Osteocyte (in vitro differentiated cells): ENCODE measurements at regions not wholly inside any gene's neighbourhood (a gene's known extent, or its start where the extent isn't known, plus 50 kb on each side); places are given as distances from the start of the nearest gene placed in this dataset.
"Not testable (repeated sequence)": the region's sequence is repeated elsewhere in the genome, so short reads cannot be mapped to it uniquely, and the experiment has no call there.

Experiments
- DNase-seq: peaks from one replicate; pipeline ENCODE4 v3.0.0; 2021; ENCODE audit warnings: mixed read lengths; ENCODE audit not compliant: unreplicated experiment; ENCODE audit errors: extremely low spot score
- H3K27ac Mint-ChIP-seq: one replicate; pipeline ENCODE4 v1.8.0; 2021; ENCODE audit warnings: mild to moderate bottlenecking, mixed read lengths; ENCODE audit not compliant: unreplicated experiment
- H3K27me3 Mint-ChIP-seq: one replicate; pipeline ENCODE4 v1.8.0; 2021; ENCODE audit warnings: mixed read lengths; ENCODE audit not compliant: unreplicated experiment
- H3K36me3 Mint-ChIP-seq: one replicate; pipeline ENCODE4 v1.8.0; 2021; ENCODE audit warnings: mixed read lengths; ENCODE audit not compliant: unreplicated experiment
- H3K4me1 Mint-ChIP-seq: one replicate; pipeline ENCODE4 v1.8.0; 2021; ENCODE audit warnings: mixed read lengths; ENCODE audit not compliant: unreplicated experiment
- H3K4me3 Mint-ChIP-seq: one replicate; pipeline ENCODE4 v1.8.0; 2021; ENCODE audit warnings: mild to moderate bottlenecking, moderate library complexity, mixed read lengths; ENCODE audit not compliant: unreplicated experiment
- H3K9me3 Mint-ChIP-seq: one replicate; pipeline ENCODE4 v1.8.0; 2021; ENCODE audit warnings: mixed read lengths; ENCODE audit not compliant: unreplicated experiment
- CTCF ChIP-seq: fragments of 200-600 bp; sonication (generic); IDR thresholded peaks from 2 replicates; pipeline ENCODE4 v1.5.0; 2021; ENCODE audit warnings: antibody characterized with exemption, mild to moderate bottlenecking, moderate library complexity

- Mint-ChIP-seq H3K27ac (no peak overlapping the region), H3K4me3 (no peak overlapping the region), H3K4me1 (no peaks in the 10 kb centered on the region), H3K9me3 (no peaks in the 10 kb centered on the region), H3K36me3 (no peaks in the 10 kb centered on the region), H3K27me3 (peaks cover 2% of the 10 kb centered on the region)
- no peak for DNase-seq
- TF ChIP-seq CTCF: no peak
Measured at GRCh38 chr10:31215052-31215451, 104.0 kb upstream of the ZEB1 start.

GRCh38 chr10:31219306-31219705 is 99.7 kb upstream of the ZEB1 start:
- H3K4me1 Mint-ChIP-seq: peaks cover 3% of the 10 kb centered on the region
- no peak overlapping the region for H3K27ac Mint-ChIP-seq
- H3K4me3 Mint-ChIP-seq: no peak overlapping the region
- no peaks in the 10 kb centered on the region for H3K9me3 Mint-ChIP-seq
- no peaks in the 10 kb centered on the region for H3K36me3 Mint-ChIP-seq
- peaks cover 2% of the 10 kb centered on the region for H3K27me3 Mint-ChIP-seq
- DNase-seq: no peak
- no peak for TF ChIP-seq CTCF

- H3K9me3 Mint-ChIP-seq: peaks cover 30% of the 10 kb centered on the region
- H3K4me3 Mint-ChIP-seq, H3K4me1 Mint-ChIP-seq, H3K27ac Mint-ChIP-seq, H3K27me3 Mint-ChIP-seq, H3K36me3 Mint-ChIP-seq, DNase-seq: not testable (repeated sequence)
Measured at GRCh38 chr10:31228780-31229179, 90.2 kb upstream of the ZEB1 start.

GRCh38 chr10:31239961-31240360 is 79.1 kb upstream of the ZEB1 start:
- H3K36me3 Mint-ChIP-seq: peaks cover 6% of the 10 kb centered on the region
- no peak for DNase-seq
- peaks cover 14% of the 10 kb centered on the region for H3K4me1 Mint-ChIP-seq
- H3K4me3 Mint-ChIP-seq: no peak overlapping the region
- no peak overlapping the region for H3K27ac Mint-ChIP-seq
- H3K9me3 Mint-ChIP-seq: peaks cover 21% of the 10 kb centered on the region
- no peaks in the 10 kb centered on the region for H3K27me3 Mint-ChIP-seq
- TF ChIP-seq CTCF: no peak

GRCh38 chr10:31242902-31243301 is 76.1 kb upstream of the ZEB1 start:
- Mint-ChIP-seq H3K36me3 (peaks cover 4% of the 10 kb centered on the region), H3K27ac (peak overlapping the region; percentile 66), H3K4me1 (peaks cover 14% of the 10 kb centered on the region), H3K4me3 (no peak overlapping the region), H3K27me3 (no peaks in the 10 kb centered on the region), H3K9me3 (peaks cover 16% of the 10 kb centered on the region)
- no peak for DNase-seq
- TF ChIP-seq CTCF: no peak

GRCh38 chr10:31251118-31251517 is 67.9 kb upstream of the ZEB1 start:
- H3K27me3 Mint-ChIP-seq, H3K36me3 Mint-ChIP-seq, H3K4me3 Mint-ChIP-seq, DNase-seq, H3K4me1 Mint-ChIP-seq, H3K27ac Mint-ChIP-seq: not testable (repeated sequence)
- H3K9me3 Mint-ChIP-seq: peaks cover 22% of the 10 kb centered on the region
